ENCODE measurements at regions not wholly inside any gene's neighbourhood (a gene's known extent, or its start where the extent isn't known, plus 50 kb on each side); places are given as distances from the start of the nearest gene placed in this dataset.

- ChIA-PET CTCF (no interaction called here), POLR2A (ENCODE audit: unreplicated experiment) (interaction anchor here (0.6 kb wide), 1 partner anchor 116 kb away, joined by 4 read pairs; no protein-coding TSS in a partner anchor)
- intact Hi-C loops (cut with micrococcal nuclease; ENCODE audit: unreplicated experiment), result no loop called here
- Histone ChIP-seq H3F3A (ENCODE audit: insufficient read depth, low read depth) (no peaks in the 10 kb centered on the region), H2AFZ (no peak overlapping the region), H3K79me2 (ENCODE audit: low read depth) (no peaks in the 10 kb centered on the region), H3K36me3 (ENCODE audit: low read depth) (no peaks in the 10 kb centered on the region), H3K4me3 (no peak overlapping the region), H3K9me2 (ENCODE audit: insufficient read depth) (no peaks in the 10 kb centered on the region), H3K4me1 (replicated peaks; ENCODE audit: insufficient read depth) (no peaks in the 10 kb centered on the region), H3K27me3 (ENCODE audit: insufficient read depth, low read depth) (no peaks in the 10 kb centered on the region), H3K9me3 (ENCODE audit: insufficient read depth, low read depth) (no peaks in the 10 kb centered on the region), H4K20me1 (ENCODE audit: insufficient read depth) (no peaks in the 10 kb centered on the region), H3K27ac (no peak overlapping the region), H3K4me2 (no peak overlapping the region)
- DNase-seq, result no peak
- no TSS peak for BruUV-seq (replicated peaks)
- TF ChIP-seq CTCF (conservative IDR thresholded peaks at IDR 0.05) (no peak), EZH2 (IDR thresholded peaks at IDR 0.05; ENCODE audit: low read depth) (no peak)
Observed at GRCh38 chr5:100755435-100755834, 147.6 kb downstream of the ST8SIA4 start.

All from PC-9 (cell line).